PC-3 (cell line): ENCODE measurements at regions not wholly inside any gene's neighbourhood (a gene's known extent, or its start where the extent isn't known, plus 50 kb on each side); places are given as distances from the start of the nearest gene placed in this dataset.

Source experiments
- EZH2 ChIP-seq: fragments of 300-600 bp; sonication (generic); IDR thresholded peaks from one replicate; pipeline ENCODE4 v1.6.1; 2017; ENCODE audit warnings: antibody characterized with exemption, mild to moderate bottlenecking, low read length; ENCODE audit not compliant: unreplicated experiment
- TF ChIP-seq, protein P1 (sequence below): fragments of 300-600 bp; sonication (generic); conservative IDR thresholded peaks from 2 replicates; pipeline ENCODE4 v1.5.1; 2017; ENCODE audit warnings: antibody characterized with exemption, low read depth, mild to moderate bottlenecking, low read length

DNA sequence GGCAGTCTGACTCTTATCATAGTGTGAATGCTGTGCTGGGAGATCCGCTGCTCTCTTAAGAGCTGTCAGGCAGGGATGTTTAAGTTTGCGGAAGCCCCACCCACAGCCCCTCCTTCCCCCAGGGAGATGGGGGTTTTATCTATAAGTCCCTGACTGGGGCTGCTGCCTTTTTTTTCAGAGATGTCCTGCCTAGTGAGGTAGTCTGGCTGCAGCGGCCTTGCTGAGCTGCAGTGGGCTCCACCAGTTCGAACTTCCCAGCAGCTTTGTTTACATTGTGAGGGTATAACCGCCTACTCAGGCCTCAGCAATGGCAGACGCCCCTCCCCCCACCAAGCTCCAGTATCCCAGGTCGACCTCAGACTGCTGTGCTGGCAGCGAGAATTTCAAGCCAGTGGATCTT is 75.7 kb upstream of the UST start:
- TF ChIP-seq, protein P1, sequence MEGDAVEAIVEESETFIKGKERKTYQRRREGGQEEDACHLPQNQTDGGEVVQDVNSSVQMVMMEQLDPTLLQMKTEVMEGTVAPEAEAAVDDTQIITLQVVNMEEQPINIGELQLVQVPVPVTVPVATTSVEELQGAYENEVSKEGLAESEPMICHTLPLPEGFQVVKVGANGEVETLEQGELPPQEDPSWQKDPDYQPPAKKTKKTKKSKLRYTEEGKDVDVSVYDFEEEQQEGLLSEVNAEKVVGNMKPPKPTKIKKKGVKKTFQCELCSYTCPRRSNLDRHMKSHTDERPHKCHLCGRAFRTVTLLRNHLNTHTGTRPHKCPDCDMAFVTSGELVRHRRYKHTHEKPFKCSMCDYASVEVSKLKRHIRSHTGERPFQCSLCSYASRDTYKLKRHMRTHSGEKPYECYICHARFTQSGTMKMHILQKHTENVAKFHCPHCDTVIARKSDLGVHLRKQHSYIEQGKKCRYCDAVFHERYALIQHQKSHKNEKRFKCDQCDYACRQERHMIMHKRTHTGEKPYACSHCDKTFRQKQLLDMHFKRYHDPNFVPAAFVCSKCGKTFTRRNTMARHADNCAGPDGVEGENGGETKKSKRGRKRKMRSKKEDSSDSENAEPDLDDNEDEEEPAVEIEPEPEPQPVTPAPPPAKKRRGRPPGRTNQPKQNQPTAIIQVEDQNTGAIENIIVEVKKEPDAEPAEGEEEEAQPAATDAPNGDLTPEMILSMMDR = no peak
- TF ChIP-seq EZH2 = no peak
